Activated naive CD8-positive, alpha-beta T cell treated with anti-CD3 and anti-CD28 coated beads for 36 hours (primary cell): ENCODE measurements at regions not wholly inside any gene's neighbourhood (a gene's known extent, or its start where the extent isn't known, plus 50 kb on each side); places are given as distances from the start of the nearest gene placed in this dataset.
"Not testable (repeated sequence)": the region's sequence is repeated elsewhere in the genome, so short reads cannot be mapped to it uniquely, and the experiment has no call there.

Experiments used
- DNase-seq: peaks from one replicate; pipeline ENCODE4 v3.0.0; 2021
- H3K27ac Mint-ChIP-seq: one replicate; pipeline ENCODE4 v1.8.0; 2022; ENCODE audit warnings: mild to moderate bottlenecking, moderate library complexity, mixed read lengths
- H3K27me3 Mint-ChIP-seq: one replicate; pipeline ENCODE4 v1.8.0; 2022; ENCODE audit warnings: mild to moderate bottlenecking, mixed read lengths
- H3K36me3 Mint-ChIP-seq: one replicate; pipeline ENCODE4 v1.8.0; 2021; ENCODE audit warnings: mild to moderate bottlenecking, mixed read lengths
- H3K4me1 Mint-ChIP-seq: one replicate; pipeline ENCODE4 v1.8.0; 2021; ENCODE audit warnings: mixed read lengths
- H3K4me3 Mint-ChIP-seq: one replicate; pipeline ENCODE4 v1.8.0; 2022; ENCODE audit warnings: mild to moderate bottlenecking, moderate library complexity, mixed read lengths
- H3K9me3 Mint-ChIP-seq: one replicate; pipeline ENCODE4 v1.8.0; 2022; ENCODE audit warnings: mixed read lengths

DNA sequence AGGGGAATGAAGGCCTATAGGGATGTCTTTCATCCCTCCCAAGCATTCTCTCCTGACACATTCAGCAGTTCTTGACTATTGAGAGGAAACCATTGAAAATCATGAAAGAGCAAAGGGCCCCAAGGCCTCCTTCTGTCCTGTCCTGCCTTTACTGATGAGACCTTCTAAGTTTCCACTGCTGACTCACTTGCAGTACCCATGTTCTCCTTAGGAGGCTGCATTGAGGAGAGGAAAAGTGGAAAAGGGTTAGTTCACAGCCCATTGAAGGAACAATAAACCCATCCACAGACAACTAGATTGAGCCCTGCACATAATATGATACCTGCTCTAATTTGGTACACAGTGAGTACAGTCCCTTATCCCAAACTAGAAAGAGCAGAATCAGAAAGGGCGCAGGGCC, 115.1 kb upstream of the PNPLA4 start:
- Mint-ChIP-seq H3K27ac (no peak overlapping the region), H3K9me3 (no peaks in the 10 kb centered on the region), H3K36me3 (peaks cover 6% of the 10 kb centered on the region), H3K4me3 (no peak overlapping the region), H3K27me3 (no peaks in the 10 kb centered on the region), H3K4me1 (peaks cover 5% of the 10 kb centered on the region)
- no peak for DNase-seq

DNA sequence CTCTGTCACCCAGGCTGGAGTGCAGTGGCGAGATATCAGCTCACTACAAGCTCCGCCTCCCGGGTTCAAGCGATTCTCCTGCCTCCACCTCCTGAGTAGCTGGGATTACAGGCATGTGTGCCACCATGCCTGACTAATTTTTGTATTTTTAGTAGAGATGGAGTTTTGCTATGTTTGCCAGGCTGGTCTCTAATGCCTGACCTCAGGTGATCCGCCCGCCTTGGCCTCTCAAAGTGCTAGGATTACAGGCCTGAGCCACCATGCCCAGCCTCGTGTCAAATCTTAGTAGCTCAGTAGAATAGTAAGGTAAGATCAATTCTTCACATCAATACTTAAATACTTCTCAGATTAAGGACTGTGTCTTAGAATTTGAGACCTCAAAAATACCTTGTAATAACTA, 112.5 kb upstream of the PNPLA4 start:
- not testable (repeated sequence) for H3K4me1 Mint-ChIP-seq, H3K9me3 Mint-ChIP-seq, H3K4me3 Mint-ChIP-seq, H3K36me3 Mint-ChIP-seq, DNase-seq, H3K27me3 Mint-ChIP-seq, H3K27ac Mint-ChIP-seq

DNA sequence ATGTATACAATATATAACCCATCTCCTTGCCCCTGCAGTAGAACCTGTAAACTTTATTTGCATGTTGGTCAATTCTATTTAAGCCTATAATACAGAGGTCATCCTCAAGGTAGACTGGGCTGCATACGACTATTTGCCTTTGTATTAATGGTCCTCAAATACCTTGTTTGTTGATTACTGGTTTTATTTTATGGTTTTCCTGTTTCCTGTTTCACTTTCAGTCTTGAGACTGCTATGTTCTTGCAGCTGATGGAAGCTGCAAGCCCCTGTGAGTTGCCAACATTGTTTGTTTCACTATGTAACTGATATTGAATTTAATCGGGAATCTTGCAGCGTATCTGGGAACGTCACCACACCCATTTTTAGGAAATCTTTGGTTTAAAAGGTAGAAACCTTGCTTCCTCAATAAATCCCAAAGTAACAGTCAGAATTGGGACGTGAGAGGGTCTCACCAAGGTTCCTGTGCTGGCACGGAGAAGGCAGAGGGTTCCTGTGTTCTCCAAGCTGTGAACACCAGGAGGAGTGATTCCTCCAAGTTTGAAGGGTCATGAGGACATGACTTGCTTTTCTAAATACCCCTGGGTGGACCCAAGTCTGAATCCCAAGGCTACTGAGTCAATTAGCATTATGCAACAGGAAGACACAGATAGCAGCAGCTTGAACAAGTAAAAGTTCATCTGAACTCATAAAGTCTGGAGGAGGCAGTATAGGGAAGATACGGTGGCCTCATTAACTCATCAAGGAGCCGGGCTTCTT, 110.6 kb upstream of the PNPLA4 start:
- Mint-ChIP-seq H3K9me3 (no peaks in the 10 kb centered on the region), H3K27me3 (no peaks in the 10 kb centered on the region), H3K36me3 (no peaks in the 10 kb centered on the region), H3K27ac (no peak overlapping the region), H3K4me1 (peaks cover 5% of the 10 kb centered on the region), H3K4me3 (peak overlapping the region; percentile 29)
- no peak for DNase-seq

DNA sequence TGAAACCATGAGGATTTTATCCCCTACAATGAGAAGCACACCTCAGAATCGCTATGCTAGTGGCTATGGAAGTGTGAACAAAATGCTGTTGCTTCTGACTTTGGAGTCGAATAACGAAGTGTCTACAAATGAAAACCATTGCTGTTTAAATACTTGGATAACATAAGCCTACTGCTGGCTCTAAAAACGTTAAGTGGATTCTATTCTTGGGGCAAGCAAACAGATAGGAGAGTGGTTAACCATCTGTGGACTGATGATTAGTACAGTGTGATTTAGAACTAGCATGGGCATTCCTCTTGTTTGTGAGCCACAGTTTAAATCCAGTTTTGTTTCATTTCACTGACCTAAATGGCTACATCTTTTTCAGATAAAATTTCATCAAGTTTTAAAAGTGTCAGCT, 109.7 kb upstream of the PNPLA4 start:
- Mint-ChIP-seq H3K27ac (no peak overlapping the region), H3K4me3 (no peak overlapping the region), H3K27me3 (no peaks in the 10 kb centered on the region), H3K4me1 (peaks cover 5% of the 10 kb centered on the region), H3K36me3 (no peaks in the 10 kb centered on the region), H3K9me3 (no peaks in the 10 kb centered on the region)
- DNase-seq: no peak

DNA sequence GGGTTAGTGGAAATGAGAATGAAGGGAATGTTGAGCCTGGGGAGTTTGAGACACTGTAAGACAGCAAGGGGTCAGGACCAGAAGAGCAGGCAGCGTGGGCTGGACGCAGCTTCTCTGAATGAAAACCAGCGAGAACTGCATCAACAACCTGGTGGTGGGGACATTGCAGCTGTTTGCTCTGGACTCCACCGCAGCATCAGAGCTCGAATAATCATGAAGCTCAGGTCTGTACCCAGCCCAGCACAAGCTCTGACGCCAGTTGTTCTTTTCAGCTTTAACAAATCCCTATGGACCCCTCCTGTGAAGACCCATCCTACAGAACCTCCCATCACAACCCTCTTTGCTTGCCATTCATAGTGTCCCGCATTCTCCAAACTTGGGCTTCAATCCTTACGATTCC, 106.8 kb upstream of the PNPLA4 start:
- Mint-ChIP-seq H3K27me3 (no peaks in the 10 kb centered on the region), H3K4me1 (peaks cover 5% of the 10 kb centered on the region), H3K9me3 (no peaks in the 10 kb centered on the region), H3K27ac (no peak overlapping the region), H3K4me3 (no peak overlapping the region), H3K36me3 (no peaks in the 10 kb centered on the region)
- no peak for DNase-seq

DNA sequence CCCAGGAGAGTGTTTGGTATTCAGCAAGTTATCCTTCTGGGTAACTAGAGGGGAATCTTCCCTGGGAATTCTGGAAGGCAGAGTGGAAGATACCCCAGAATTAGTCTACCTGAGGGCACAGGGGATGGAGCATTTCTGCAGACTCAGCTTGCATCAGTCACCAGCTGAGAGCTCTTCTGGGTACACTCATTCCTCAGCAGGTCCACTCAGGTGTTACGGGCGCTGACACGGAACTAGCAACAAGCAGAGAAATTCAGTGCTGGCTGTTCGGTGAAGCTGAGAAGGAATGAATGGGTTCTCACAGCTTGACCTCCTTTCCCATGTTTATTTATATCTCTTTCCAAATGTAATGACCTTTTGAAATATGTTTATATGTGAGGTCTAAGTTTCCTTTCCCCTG, 106.0 kb upstream of the PNPLA4 start:
- no peak overlapping the region for H3K4me3 Mint-ChIP-seq
- no peak for DNase-seq
- no peaks in the 10 kb centered on the region for H3K27me3 Mint-ChIP-seq
- H3K4me1 Mint-ChIP-seq: peaks cover 5% of the 10 kb centered on the region
- H3K9me3 Mint-ChIP-seq: no peaks in the 10 kb centered on the region
- H3K36me3 Mint-ChIP-seq: no peaks in the 10 kb centered on the region
- H3K27ac Mint-ChIP-seq: no peak overlapping the region

DNA sequence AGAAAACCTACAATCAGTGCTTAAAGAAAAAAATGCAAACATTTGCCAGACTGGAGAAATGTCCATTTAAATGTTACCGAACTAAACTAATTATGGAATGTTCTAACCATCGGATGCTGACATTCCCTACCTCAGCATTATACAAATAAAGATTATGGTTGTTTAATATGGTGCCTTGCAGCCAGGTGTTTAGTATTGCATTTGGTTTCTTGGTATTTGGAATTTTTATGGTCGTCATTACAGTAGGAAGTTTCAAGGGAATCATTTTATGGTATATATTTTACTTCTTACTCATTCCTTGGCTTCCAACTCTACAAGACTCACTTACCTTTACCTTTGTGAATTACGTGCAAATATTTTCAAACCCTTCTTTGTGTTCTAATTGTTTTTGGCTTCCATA, 103.1 kb upstream of the PNPLA4 start:
- no peaks in the 10 kb centered on the region for H3K4me1 Mint-ChIP-seq
- DNase-seq: no peak
- peaks cover 5% of the 10 kb centered on the region for H3K36me3 Mint-ChIP-seq
- no peaks in the 10 kb centered on the region for H3K9me3 Mint-ChIP-seq
- H3K27me3 Mint-ChIP-seq: no peaks in the 10 kb centered on the region
- no peak overlapping the region for H3K4me3 Mint-ChIP-seq
- no peak overlapping the region for H3K27ac Mint-ChIP-seq

DNA sequence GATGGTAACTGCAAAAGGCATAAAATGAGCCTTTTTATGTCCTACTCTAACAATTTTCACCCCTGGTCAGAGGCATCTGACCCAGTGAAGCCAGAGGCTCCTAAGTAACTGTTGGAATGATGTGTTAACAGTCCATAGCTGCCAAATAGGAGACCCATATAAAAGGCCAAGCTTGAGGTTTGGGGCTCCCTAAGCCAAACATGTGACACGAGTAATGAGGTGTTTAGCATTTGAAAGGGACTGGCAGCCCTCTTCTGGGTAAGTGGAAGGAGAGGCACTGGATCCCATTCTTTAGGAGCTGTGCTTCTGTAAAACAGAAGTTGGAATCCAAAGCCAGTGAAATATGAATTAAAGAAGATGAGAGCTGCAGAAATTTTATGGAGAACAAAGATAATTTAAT, 100.6 kb upstream of the PNPLA4 start:
- no peak for DNase-seq
- H3K27ac Mint-ChIP-seq: no peak overlapping the region
- H3K9me3 Mint-ChIP-seq: no peaks in the 10 kb centered on the region
- H3K27me3 Mint-ChIP-seq: no peaks in the 10 kb centered on the region
- H3K4me3 Mint-ChIP-seq: no peak overlapping the region
- peaks cover 5% of the 10 kb centered on the region for H3K36me3 Mint-ChIP-seq
- H3K4me1 Mint-ChIP-seq: no peaks in the 10 kb centered on the region

DNA sequence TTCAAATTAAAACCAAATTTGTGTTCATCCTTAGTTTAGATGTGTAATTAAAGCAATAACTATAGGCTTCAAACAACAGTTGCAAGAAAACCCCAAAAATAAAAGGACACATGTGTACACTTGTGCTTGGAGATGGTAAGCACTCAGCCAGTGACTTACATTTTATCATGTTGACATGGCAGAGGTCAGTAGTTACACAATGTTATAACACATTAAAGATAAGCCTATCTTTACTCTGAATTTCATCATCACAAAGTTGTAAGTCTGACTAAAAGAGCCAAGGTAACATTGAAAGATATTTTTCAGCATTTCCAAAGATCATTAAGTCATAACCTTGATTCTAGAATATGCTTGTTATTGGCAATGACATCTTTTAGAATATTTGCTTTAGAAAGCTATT, 98.5 kb upstream of the PNPLA4 start:
- no peak for DNase-seq
- Mint-ChIP-seq H3K27ac (no peak overlapping the region), H3K9me3 (no peaks in the 10 kb centered on the region), H3K4me3 (no peak overlapping the region), H3K36me3 (peaks cover 5% of the 10 kb centered on the region), H3K27me3 (no peaks in the 10 kb centered on the region), H3K4me1 (no peaks in the 10 kb centered on the region)

DNA sequence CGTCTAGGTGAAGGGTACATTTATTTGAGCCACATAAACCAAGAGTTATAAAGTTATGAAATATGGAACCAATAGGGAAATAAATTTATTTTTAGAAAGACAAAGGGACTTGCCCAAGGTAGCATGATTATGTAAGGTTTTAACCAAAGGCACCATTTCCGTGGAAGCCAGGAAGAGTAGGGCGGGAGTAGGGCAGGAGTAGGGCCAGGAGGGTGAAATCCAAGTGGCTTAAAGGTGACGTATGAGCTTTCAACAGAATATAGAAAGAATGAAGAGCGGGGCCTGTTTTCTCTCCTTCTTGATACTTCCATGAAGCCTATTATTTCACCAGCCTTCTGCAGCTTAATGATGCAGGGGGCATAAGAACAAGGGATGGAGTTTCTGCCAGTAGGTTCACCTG, 91.7 kb upstream of the PNPLA4 start:
- DNase-seq: no peak
- no peak overlapping the region for H3K27ac Mint-ChIP-seq
- no peaks in the 10 kb centered on the region for H3K9me3 Mint-ChIP-seq
- no peaks in the 10 kb centered on the region for H3K36me3 Mint-ChIP-seq
- H3K4me1 Mint-ChIP-seq: no peaks in the 10 kb centered on the region
- no peaks in the 10 kb centered on the region for H3K27me3 Mint-ChIP-seq
- no peak overlapping the region for H3K4me3 Mint-ChIP-seq

DNA sequence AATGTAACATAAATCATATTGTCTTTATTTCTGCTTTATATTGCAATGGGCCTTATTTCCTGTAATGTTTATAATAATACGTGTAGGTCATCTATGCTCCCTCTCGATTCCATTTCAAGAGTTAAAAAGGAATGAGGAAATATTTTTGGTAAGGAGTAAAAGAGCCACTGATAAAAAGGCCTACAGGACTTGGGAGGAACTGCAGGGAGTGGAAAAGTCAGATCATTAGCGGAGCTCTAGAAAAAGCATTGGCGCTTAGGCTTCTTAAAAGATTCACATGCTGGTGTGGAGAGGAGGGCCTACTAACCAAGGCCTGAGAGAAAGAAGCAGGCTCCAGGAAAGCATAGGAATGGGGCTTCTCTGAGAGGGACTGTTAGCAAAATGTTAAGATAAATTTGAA, 82.9 kb upstream of the PNPLA4 start:
- Mint-ChIP-seq H3K36me3 (no peaks in the 10 kb centered on the region), H3K27ac (no peak overlapping the region), H3K4me3 (no peak overlapping the region), H3K4me1 (no peaks in the 10 kb centered on the region), H3K27me3 (no peaks in the 10 kb centered on the region), H3K9me3 (no peaks in the 10 kb centered on the region)
- DNase-seq: no peak

DNA sequence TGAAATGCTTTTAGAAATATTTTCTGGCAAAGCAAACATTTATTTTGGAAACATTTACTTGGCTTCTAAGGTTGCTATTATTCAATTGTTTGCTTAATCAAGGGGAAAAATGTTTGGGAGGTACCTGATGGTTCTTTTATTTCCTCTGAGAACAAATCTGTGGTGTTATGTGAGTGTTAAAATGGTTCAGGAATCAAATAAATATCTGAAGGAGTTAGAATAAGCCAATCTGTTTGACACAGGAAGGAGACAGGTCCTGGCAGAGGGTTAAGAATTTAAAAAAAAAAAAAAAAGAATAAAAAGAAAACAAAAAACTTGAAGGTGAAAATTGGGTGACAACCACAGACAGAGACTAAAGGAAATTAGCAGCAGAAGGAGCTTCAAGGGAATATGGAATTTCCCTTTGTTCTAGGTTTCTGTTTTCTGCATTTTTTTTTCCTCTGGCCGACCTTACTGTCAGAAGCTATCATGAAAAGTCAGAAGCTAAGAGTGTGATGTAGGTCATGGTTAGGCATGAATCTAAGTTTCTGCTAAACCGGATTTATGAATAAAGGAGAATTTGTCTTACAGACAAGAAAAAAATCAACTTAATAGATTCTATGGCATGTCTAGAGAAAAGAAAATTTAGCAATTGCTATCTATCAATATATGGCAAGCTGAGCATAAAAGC, 78.6 kb upstream of the PNPLA4 start:
- Mint-ChIP-seq H3K4me3 (no peak overlapping the region), H3K27ac (no peak overlapping the region), H3K4me1 (no peaks in the 10 kb centered on the region)

DNA sequence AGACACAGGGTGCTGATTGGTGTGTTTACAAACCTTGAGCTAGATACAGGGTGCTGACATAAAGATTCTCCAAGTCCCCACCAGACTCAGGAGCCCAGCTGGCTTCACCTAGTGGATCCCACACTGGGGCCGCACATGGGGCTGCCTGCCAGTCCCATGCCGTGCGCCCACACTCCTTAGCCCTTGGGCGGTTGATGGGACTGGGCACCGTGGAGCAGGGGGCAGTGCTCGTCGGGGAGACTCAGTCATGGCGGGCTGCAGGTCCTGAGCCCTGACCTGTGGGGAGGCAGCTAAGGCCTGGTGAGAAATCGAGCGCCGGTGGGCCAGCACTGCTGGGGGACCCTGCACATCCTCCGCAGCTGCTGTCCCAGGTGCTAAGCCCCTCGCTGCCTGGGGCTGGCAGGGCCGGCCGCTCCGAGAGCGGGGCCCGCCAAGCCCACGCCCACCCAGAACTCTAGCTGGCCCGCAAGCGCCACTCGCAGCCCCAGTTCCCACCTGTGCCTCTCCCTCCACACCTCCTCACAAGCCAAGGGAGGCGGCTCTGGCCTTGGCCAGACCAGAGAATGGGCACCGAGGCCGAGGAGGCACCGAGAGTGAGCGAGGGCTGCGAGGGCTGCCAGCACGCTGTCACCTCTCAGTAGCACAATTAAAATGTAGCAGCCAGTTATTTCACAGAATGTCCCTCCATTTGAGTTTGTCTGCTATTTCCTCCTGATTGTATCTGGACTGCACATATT, 76.1 kb upstream of the PNPLA4 start:
- no peaks in the 10 kb centered on the region for H3K36me3 Mint-ChIP-seq
- no peak overlapping the region for H3K27ac Mint-ChIP-seq
- no peaks in the 10 kb centered on the region for H3K9me3 Mint-ChIP-seq
- no peak for DNase-seq
- H3K4me3 Mint-ChIP-seq: no peak overlapping the region
- H3K27me3 Mint-ChIP-seq: no peaks in the 10 kb centered on the region
- H3K4me1 Mint-ChIP-seq: no peaks in the 10 kb centered on the region

More for the DNA sequence above, 78.6 kb upstream of the PNPLA4 start:
- no peaks in the 10 kb centered on the region for H3K36me3 Mint-ChIP-seq
- no peaks in the 10 kb centered on the region for H3K27me3 Mint-ChIP-seq
- no peak for DNase-seq
- H3K9me3 Mint-ChIP-seq: no peaks in the 10 kb centered on the region

DNA sequence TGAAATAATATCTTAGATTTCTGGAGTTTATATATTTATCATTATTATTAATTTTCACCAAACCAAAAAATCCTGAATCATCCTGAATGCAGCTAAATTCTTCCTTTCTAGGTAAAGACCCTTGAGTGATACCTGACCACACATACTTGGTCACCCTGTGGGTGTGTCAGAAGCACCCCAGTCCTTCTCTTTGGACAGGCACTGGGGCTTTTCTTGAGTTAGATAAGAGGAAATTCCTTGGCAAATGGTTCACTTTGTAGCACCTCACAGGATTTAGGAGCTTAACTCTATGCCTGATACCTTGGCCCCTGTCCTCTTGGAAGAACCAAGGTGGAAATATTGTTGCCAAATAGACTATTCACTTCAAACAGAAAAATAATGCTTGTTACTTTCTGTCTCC, 69.6 kb upstream of the PNPLA4 start:
- H3K4me3 Mint-ChIP-seq: no peak overlapping the region
- H3K27me3 Mint-ChIP-seq: no peaks in the 10 kb centered on the region
- no peaks in the 10 kb centered on the region for H3K36me3 Mint-ChIP-seq
- no peaks in the 10 kb centered on the region for H3K4me1 Mint-ChIP-seq
- H3K9me3 Mint-ChIP-seq: no peaks in the 10 kb centered on the region
- no peak overlapping the region for H3K27ac Mint-ChIP-seq
- DNase-seq: no peak

DNA sequence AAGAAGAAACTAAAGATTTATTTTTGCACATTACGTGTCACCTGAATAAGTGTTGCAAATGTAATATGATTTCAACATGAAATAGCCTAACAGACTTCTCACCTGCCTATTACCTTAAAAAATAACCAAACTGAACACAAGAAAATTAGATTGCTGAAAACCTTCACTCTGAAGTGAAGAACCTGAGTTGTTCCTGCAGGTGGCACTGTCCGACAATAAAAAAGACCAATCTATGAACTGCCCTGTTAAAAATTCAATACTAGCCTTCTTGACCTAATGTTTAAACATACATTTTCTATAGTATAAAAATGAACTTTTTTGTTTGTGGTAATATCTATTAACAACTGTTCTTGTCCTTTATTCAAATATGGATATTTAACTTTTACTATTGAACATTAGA, 69.2 kb upstream of the PNPLA4 start:
- no peaks in the 10 kb centered on the region for H3K4me1 Mint-ChIP-seq
- H3K4me3 Mint-ChIP-seq: no peak overlapping the region
- no peak for DNase-seq
- no peaks in the 10 kb centered on the region for H3K36me3 Mint-ChIP-seq
- no peak overlapping the region for H3K27ac Mint-ChIP-seq
- H3K27me3 Mint-ChIP-seq: no peaks in the 10 kb centered on the region
- no peaks in the 10 kb centered on the region for H3K9me3 Mint-ChIP-seq

DNA sequence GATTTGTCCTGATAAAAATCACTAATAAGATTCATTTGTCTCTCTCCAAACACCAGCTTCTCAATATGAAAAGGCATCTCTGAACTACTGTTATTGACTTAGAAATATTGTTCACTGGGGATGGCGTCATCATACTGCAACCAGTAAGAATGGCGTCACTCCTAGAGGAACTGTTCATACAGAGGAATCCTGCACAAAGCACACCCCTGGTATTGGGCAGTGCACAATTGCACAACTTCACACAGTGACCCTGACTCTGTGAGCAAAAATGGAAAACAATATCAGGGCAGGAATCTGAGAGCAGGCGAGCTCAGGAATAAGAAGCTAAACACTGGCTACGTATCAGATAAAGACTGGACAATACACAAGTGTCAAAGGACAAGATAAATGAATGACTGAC, 66.7 kb upstream of the PNPLA4 start:
- DNase-seq: no peak
- H3K9me3 Mint-ChIP-seq: no peaks in the 10 kb centered on the region
- no peak overlapping the region for H3K4me3 Mint-ChIP-seq
- no peaks in the 10 kb centered on the region for H3K36me3 Mint-ChIP-seq
- H3K4me1 Mint-ChIP-seq: no peaks in the 10 kb centered on the region
- H3K27me3 Mint-ChIP-seq: no peaks in the 10 kb centered on the region
- H3K27ac Mint-ChIP-seq: no peak overlapping the region
